ENCODE measurements at regions not wholly inside any gene's neighbourhood (a gene's known extent, or its start where the extent isn't known, plus 50 kb on each side); places are given as distances from the start of the nearest gene placed in this dataset.

GRCh38 chr4:116500225-116500624, 585.2 kb downstream of the TRAM1L1 start:
- TF ChIP-seq POLR2AphosphoS5 (IDR thresholded peaks at IDR 0.05; ENCODE audit: low read depth, low read length), result no peak
- TF ChIP-seq SIN3A (IDR thresholded peaks at IDR 0.05; ENCODE audit: borderline replicate concordance, insufficient read depth, low read depth, low read length), result no peak
